ENCODE measurements at regions not wholly inside any gene's neighbourhood (a gene's known extent, or its start where the extent isn't known, plus 50 kb on each side); places are given as distances from the start of the nearest gene placed in this dataset.

DNA sequence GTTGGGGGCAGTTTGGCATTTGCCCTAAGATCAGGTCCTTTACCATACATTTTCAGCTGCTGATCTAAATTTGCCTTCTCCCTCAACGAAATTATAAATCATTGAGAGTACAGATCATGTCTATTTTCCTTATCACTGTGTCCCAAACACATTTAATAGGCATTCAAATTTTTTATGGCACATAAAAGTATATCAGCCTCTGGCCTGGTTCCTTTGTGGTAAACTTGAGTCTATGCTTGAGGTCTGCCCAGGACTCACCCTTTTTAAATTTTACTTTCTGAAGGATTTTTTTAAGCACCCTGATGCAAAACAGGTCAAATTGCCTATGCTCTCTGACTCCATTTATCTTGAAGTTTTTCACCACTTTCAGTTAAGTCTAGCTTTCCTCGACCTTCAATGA, 163.6 kb upstream of the GRIN3A start:
- no peaks in the 10 kb centered on the region for H4K20me1 ChIP-seq (replicated peaks in 1 of 2; ENCODE audit: control insufficient read depth in 1 of 2, insufficient read depth in 2 of 2, low read length in 2 of 2)
- H3K9me3 ChIP-seq (ENCODE audit: insufficient read depth in 2 of 2, low read depth in 1 of 2, low read length in 1 of 2): no peaks in the 10 kb centered on the region
- no peak overlapping the region for H3K56ac ChIP-seq (replicated peaks; ENCODE audit: insufficient read length, low read depth, low read length)
- H2AK5ac ChIP-seq (ENCODE audit: low read depth, low read length): no peak overlapping the region
- no peak overlapping the region for H3K4me3 ChIP-seq (ENCODE audit: extremely low read depth in 1 of 4, insufficient read depth in 2 of 4, low read depth in 3 of 4, low read length in 4 of 4)
- no peak overlapping the region for H2BK15ac ChIP-seq (ENCODE audit: low read length)
- no peak overlapping the region for H3K18ac ChIP-seq (ENCODE audit: extremely low read depth, low read length)
- H2BK120ac ChIP-seq (replicated peaks; ENCODE audit: low read depth, low read length): no peak overlapping the region
- no peak overlapping the region for H3K23ac ChIP-seq (ENCODE audit: insufficient read length)
- ChIA-PET POLR2A (ENCODE audit: partially characterized antibody) (no interaction called here), CTCF (ENCODE audit: partially characterized antibody) (no interaction called here)
- H4K91ac ChIP-seq (replicated peaks; ENCODE audit: insufficient read length, low read length): no peak overlapping the region
- no peak for TF ChIP-seq TCF12 (IDR thresholded peaks at IDR 0.05; ENCODE audit: low read depth, low read length)
- TF ChIP-seq SIN3A (conservative IDR thresholded peaks at IDR 0.05 in 1 of 2, IDR thresholded peaks at IDR 0.05 in 1 of 2; ENCODE audit: low read depth in 1 of 2, low read length in 2 of 2): no peak
- no peak for TF ChIP-seq EZH2 (IDR thresholded peaks at IDR 0.05; ENCODE audit: low read depth, low read length, severe bottlenecking)
- TF ChIP-seq SP2 (IDR thresholded peaks at IDR 0.05; ENCODE audit: low read length): no peak
- no peak for TF ChIP-seq TAF1 (IDR thresholded peaks at IDR 0.05; ENCODE audit: low read depth, low read length)
- TF ChIP-seq CEBPB (IDR thresholded peaks at IDR 0.05; ENCODE audit: low read depth, low read length): no peak
- TF ChIP-seq POLR2A (IDR thresholded peaks at IDR 0.05; ENCODE audit: control extremely low read depth in 1 of 2, low read depth in 2 of 2, low read length in 2 of 2): no peak
- no peak for TF ChIP-seq POU5F1 (IDR thresholded peaks at IDR 0.05; ENCODE audit: low read depth, low read length)
- TF ChIP-seq JUN (IDR thresholded peaks at IDR 0.05; ENCODE audit: low read depth, low read length): no peak
- TF ChIP-seq RFX5 (IDR thresholded peaks at IDR 0.05; ENCODE audit: borderline replicate concordance, low read depth, low read length): no peak
- no peak for TF ChIP-seq FOSL1 (IDR thresholded peaks at IDR 0.05; ENCODE audit: insufficient read depth, low read depth, low read length)
- TF ChIP-seq TBP (IDR thresholded peaks at IDR 0.05; ENCODE audit: low read depth, low read length): no peak
- no peak for TF ChIP-seq CREB1 (IDR thresholded peaks at IDR 0.05)
- no peak for TF ChIP-seq PHF8 (conservative IDR thresholded peaks at IDR 0.05; ENCODE audit: low read depth, low read length)
- H3K36me3 ChIP-seq (ENCODE audit: control insufficient read depth in 2 of 4, insufficient read depth in 4 of 4, low read length in 3 of 4): no peaks in the 10 kb centered on the region
- H2BK5ac ChIP-seq (ENCODE audit: low read depth, low read length): no peak overlapping the region
- no peak overlapping the region for H2BK20ac ChIP-seq (ENCODE audit: low read length)
- H3K23me2 ChIP-seq (ENCODE audit: low read depth, low read length): no peaks in the 10 kb centered on the region
- no peak overlapping the region for H2BK12ac ChIP-seq (ENCODE audit: low read depth, low read length)
- H3K4ac ChIP-seq (replicated peaks; ENCODE audit: insufficient read length, low read depth, low read length): no peak overlapping the region
- no peak overlapping the region for H3K9ac ChIP-seq (replicated peaks in 1 of 4; ENCODE audit: extremely low read depth in 1 of 4, low read depth in 3 of 4, low read length in 3 of 4)
- H4K5ac ChIP-seq (ENCODE audit: insufficient read length, low read depth, low read length): no peak overlapping the region
- H3K27me3 ChIP-seq (replicated peaks in 1 of 4; ENCODE audit: control insufficient read depth in 3 of 4, extremely low read depth in 1 of 4, insufficient read depth in 3 of 4, low read length in 3 of 4): no peaks in the 10 kb centered on the region
- H3K79me2 ChIP-seq (ENCODE audit: control insufficient read depth in 1 of 2, insufficient read depth in 2 of 2, low read length in 2 of 2): no peaks in the 10 kb centered on the region
- no peak for DNase-seq (ENCODE audit: low read depth in 1 of 2, low spot score in 2 of 2)
- H3K4me1 ChIP-seq (replicated peaks in 1 of 4; ENCODE audit: control insufficient read depth in 3 of 4, insufficient read depth in 4 of 4, low read length in 3 of 4): no peaks in the 10 kb centered on the region
- no peak overlapping the region for H2AFZ ChIP-seq (ENCODE audit: low read length)
- no peaks in the 10 kb centered on the region for H3K79me1 ChIP-seq (ENCODE audit: low read depth, low read length)
- H4K8ac ChIP-seq (ENCODE audit: extremely low read depth, insufficient read depth, low read length): no peak overlapping the region
- WGBS, 2 experiments (ENCODE audit: extremely low coverage in 1 of 2, insufficient coverage in 1 of 2, insufficient read length in 1 of 2, insufficient replicate concordance in 2 of 2, low coverage in 1 of 2, low lambda C conversion rate in 2 of 2, missing lambda C conversion rate in 1 of 2): 83% methylated on average over 2 of the region's 2 CpGs; no CpG with 5 or more reads in 1 of the 2 experiments
- no peak for FAIRE-seq
- H3K4me2 ChIP-seq (ENCODE audit: insufficient read depth in 1 of 2, low read depth in 2 of 2, low read length in 2 of 2): no peak overlapping the region
- H3K14ac ChIP-seq (ENCODE audit: insufficient read length): no peak overlapping the region
- no peak overlapping the region for H3K27ac ChIP-seq (ENCODE audit: low read depth, low read length)

All from H1 (cell line).